NCI-H128 (cell line): ENCODE measurements at regions not wholly inside any gene's neighbourhood (a gene's known extent, or its start where the extent isn't known, plus 50 kb on each side); places are given as distances from the start of the nearest gene placed in this dataset.

Experiments
- DNase-seq: peaks from one replicate; lab custom pipeline; 2025; ENCODE audit not compliant: unreplicated experiment; lab: John Stamatoyannopoulos, UW

DNA sequence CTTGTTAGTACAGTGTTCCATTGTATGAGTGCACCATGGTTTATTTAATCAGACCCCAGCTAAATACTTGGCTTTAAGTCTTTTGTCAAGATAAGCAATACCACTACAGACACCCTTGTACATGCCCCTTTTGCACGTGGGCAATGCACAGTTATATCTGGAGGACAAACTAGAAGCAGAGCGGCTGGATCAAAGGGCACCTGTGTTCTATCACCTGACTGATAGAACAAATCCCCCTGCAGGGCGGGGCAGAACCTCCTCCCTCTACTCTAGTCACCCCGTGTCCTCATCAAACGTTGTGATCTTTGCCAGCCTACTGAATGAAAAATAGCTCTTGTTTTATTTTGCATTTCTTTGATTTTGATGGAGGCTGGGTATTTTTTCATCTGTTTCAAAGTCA, 314.9 kb downstream of the TLE3 start:
- no peak for DNase-seq

DNA sequence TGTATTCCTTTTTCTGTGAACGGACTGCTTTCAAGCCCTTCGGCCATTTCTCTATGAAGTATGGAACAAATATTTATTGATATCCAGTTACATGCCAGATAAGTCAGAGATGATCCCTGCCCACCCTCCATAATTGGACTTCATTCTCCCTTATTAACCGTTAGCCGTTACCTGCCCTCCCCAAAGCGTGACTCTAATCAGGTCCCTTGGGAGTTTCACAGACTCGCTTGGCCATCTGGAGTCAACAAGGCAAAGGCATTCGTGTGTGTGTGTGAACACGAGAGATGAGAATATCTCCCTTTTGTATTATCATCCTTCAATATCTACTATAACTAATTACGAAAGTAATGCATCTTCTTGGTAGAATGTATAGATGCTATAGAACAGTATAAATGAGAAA, 314.5 kb downstream of the TLE3 start:
- DNase-seq = no peak

DNA sequence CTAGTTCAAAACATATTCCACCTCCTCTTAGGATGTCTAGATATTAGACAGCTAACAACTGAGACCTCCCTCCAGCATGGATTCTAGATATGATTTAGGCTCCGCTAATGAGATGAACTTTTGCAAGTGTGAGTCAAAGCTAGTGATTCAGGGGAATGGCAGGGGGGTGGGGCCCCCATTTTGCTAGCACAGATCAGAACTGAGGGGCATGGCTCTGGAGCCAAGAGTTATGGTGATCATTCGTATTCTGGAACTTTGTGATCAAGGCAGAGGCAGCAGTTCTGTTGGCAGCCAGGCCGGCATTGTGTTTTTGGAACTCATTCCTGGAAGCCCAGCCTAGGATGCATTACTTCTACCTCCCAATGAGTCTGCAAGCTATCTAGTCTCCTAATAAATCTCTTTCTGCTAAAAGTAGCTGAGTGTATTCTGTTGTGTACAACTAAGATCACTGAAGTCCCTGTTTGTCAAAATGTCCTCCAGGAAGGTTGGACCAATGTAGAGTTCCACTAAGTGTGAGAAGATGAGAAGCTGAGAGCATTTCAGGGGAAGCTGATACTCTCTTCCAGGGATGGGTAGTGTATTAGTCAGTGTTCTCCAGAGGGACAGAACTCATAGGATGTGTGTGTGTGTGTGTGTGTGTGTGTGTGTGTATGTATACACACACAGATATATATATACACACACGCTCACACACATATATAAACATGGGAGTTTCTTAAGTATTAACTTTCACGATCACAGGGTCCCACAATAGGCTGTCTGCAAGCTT, 312.7 kb downstream of the TLE3 start:
- DNase-seq = no peak

DNA sequence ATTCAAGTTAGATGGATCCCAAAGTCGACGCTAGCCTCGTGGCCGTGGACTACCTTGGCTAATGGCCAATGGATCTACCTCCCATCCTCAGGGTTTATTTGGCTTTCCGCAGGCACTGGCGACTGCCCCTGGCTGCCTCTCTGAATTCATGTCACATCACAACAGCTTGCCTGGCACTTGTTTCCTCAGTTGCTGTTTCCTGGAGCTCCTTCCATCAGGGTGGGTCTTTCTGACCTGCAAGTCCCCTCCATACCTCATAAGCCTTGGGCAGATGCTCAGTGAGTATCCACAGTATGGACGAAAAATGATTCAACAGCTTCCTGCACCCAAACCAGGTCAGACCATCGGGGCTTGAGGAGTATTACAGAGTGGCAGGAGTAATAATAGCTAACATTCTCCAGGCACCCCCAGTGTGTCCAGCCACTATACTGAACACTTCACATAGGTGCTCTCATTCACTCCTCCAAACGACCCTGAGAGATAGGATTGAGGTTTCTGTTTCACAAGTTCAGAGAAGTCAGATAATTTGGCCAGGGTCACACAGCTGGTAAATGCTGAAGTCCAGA, 311.5 kb downstream of the TLE3 start:
- DNase-seq = no peak

DNA sequence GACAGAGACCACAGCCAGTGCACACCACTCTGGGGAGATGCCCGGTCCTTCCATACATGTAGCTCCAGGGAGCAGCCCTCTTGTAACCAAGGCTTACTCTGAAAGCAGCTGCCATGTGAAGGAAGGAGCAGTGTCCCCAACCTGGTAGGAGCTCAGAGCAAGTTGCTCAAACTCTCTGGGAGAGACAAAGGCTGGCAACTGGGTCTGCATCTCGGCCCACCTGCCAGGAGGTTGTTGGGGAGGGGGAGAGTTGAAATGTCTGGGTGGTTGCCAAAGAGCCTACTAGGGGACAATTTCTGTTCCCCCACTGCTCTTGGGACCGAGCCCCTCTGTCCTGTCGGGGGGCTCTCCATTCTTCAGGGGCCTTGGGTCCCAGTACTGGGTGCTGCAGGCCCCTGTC, 309.9 kb downstream of the TLE3 start:
- no peak for DNase-seq

DNA sequence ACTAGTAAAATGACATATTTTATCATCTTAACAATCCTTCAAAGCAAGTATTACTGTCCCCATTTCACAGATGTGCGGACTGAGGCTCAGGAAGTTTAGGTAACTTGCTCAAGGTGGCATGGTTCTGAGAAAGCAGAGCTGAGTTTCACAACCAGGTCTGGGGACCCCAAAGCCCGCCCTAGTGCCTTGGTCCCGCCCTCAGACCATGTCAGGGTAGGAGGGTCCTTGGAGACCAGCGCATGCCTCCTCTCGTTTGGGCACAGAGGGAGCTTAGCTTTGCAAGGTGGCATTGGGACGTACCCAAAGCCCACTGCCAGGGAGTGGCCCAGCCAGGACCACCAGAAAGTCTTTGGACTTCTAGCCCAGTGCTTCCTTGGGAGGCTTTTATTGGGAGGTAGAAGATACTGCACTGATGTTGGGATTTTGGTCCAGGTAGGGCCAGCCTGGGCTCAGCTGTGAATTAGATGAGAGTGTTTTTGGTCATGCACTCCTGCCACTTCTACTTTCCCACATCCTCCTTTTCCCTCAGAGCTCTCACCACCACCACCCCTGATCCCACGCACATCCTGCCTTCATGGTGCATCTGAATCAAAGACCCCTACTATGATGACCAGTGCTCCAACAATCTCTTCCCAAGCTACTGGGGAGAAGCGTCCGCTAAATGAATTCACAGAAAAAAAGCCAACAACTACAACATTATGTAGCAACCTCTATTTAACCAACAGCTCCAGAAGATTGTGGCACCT, 307.9 kb downstream of the TLE3 start:
- no peak for DNase-seq

DNA sequence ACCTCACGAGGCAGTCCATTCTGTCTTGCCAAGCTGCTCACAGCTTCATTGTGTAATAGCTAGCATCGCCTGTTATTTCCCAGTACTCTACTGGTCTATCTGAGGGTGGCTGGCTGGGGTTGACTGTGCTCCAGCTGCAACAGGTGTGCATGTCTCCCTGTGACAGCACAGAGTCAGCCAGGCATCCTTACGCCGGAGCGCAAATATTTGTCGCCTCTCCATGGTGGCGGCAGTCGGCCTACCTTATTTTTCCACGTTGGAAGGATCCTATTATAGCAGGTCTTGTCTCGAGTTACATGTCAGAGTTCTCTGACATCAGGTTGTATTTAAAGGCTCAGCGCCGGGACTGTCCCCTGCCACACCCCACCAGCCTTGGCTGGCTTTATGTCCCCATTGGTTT, 307.1 kb downstream of the TLE3 start:
- DNase-seq = no peak

DNA sequence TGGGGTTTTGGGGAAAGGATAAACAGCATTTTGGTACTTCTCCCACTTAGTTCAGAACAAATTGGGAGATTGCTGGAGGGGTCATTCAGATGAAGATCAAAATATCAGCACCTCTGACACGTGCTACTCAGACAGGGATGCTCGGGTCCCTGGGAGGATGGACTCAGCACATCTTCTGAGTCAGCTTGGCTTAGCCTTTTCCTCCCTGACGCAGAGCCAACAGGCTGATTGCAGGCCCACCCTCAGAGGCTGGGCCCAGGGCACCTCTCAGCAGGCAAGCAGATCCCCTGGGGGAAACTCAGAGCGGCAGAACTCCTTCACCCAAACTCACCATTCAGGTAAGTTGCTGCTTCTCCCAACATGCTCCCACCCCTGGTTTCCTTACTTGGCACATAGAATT, 304.9 kb downstream of the TLE3 start:
- no peak for DNase-seq

DNA sequence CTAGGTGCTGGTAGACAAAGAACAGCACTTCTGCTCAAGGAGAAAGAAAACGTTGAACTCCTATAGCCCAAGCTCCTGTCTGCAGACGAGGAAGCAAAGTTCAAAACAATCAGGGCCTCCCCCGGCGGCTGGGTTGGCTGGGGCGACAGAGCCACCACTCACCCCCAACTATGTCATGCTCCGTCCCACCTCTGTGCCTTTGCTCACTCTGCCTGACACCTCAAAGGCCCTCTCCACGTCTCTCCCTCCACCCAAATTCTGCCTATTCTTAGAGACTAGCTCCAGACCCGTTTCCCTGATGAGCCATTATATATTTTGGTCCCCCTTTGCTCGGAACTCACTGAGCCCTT, 304.3 kb downstream of the TLE3 start:
- DNase-seq = no peak

DNA sequence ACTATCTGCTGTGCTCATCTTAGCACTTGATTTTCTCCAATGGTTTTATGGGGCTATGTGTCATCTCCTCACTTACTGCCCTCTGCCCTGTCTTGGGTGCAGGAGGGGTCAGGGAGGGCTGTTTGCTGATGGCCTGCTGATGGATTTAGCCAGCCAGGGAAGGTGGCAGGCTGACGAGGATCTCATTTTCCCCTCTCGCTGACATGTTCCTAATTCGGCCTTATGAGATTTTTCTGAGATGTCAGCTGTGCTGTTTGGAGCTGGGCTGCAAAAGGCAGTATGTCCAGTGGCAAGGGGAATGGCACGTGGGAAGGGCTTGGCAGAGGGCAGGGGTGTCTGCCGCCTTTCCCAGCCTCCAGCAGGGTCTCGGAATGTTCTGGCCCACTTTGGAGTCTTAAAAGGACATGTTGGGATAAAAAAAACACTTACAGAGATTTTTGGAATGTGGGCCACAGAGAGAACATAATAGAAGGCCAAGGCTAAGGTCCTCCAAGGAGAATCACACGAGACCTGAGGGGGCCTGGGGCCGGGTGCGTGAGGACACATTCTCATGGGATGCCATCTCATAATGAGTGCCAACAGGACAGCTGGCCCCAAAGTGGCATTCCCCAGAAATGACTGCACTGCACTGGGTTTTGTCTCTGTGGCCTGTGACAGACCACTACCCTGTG, 303.8 kb downstream of the TLE3 start:
- DNase-seq = no peak

DNA sequence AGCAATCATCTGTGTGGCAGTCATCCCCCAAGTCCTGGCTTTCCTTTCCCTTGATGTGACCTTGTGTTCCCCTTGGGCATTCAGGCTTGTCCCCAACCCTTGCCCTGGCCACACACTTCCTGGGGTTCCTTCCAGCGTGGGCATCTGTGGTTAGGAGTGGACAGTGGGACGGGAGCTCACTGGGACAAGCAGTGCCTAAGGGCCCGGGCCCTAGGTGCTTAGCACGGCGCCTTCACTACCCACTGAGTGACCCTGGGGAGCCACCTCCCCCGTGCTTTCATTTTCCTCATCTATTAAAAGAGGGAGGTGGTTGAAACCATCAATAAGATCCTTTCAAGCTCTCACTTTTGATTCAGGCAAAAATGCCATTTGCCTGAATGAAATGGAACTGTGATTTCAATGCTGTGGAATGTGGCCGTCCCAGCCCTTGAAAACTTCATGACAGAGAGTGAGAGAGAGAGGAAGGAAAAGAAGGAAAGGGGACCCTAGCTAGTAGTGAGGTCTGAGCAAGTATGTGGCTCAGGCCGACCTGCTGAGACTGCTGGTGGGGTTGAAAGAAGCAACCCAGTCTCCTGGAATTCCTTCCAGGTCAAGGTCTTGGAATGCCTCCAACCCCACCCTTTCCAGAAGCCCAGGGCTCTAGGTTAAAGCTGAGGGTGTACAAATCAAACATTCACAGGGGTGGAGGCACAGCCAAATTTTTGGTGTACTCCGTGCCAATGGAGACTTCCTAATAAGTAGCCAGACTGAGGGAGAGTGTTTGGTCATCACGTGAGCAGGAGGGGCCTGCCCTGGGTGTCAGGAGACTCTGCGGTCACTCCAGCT, 302.9 kb downstream of the TLE3 start:
- DNase-seq = no peak

DNA sequence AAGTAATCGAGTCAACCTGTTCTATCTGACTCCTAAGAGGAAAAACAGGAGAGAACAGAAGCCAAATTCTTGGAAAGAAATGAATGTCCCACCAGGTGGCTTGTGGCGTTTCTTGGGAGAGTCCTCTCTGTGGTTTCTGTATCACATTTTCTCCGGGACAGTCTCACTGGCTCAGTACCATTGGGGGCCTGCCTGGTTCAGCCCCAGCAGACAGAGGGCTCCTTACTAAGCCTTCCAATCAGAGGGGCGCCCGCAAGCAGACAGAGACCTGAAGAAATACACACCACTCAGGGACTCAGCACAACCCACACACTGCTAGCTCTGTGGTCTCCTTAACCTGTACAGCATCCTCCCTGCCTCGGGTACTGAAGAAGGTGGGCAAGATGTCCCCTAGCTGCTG, 302.1 kb downstream of the TLE3 start:
- DNase-seq = no peak

DNA sequence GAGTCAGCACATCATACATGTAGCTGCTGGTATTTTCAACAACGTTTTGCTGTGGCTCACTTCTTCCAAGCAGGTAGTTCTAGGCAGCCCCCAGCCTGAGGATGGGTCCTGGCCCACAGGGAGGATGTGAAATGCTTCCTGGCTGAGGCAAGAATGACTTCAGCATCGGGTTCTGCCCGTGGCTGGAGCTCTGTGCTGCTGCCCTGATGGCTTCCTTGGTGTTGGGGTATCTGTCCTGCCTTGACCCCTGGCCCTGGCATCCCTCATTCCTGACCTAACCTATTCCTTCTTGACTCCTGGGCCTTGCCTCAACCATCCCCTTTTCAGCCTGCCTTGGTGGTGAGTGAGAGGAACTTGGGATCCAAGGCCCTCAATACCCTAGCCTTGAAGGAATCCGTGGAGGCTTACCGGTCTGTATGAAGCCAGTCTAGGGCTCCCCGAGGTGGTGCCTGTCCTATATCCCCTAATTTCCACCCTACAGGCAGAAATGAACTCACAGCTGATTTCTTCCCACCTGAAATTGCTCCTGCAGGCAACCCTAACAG, 300.6 kb downstream of the TLE3 start:
- DNase-seq = no peak

DNA sequence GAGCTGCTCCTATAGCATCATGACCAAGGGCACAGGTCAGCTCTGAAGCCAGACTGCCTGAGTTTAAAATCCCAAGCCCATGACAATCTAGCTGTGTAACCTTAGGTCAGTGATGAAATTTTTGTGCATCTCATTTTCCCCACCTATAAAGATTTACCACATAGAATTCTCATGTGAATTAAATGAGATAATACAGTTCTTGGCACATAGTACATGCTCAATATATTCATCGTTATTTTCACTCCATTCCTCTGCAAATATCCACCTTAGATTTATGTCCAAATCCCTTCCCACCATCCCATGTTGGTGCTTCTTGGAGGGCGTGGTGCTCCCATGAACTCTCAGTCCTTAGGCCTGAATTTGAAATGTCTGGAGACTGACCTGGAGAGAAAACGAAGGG, 300.1 kb downstream of the TLE3 start:
- DNase-seq = no peak

DNA sequence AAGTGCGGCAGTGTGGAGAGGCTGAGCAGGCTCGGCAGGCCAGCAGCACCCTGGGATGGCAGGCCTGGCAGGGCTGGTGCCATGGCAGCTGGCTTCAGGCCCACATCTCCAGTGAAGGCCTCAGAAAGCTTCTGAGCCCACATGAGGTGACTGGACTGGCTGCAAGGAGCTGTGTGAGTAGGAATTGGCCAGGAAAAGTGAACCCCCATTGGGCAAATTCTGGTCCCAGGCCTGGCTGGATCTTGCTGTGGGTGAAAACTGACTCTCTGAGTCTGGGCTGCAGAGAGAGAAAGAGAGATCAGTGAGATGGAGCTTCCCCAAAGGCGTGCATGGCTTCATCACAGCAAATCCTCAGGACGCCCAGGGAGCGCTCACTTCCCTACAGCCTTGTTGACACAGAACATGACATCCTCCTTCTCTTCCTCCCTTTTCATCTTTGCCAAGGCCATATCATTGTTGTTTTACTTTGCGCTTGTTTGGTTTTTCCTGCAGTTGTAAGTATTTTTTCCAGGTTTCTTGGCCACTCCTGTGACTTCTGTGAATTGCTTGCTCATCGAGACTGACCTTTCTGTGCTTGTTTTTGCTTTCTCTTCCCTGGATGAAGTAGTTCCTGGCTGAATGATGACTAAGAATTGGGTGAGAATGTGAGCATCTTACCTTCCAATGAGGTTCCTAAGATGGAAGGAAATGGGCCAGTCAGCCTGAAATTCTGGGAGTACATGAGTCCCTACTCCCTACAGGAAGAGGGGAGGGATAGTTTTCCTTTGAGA, 299.1 kb downstream of the TLE3 start:
- no peak for DNase-seq

DNA sequence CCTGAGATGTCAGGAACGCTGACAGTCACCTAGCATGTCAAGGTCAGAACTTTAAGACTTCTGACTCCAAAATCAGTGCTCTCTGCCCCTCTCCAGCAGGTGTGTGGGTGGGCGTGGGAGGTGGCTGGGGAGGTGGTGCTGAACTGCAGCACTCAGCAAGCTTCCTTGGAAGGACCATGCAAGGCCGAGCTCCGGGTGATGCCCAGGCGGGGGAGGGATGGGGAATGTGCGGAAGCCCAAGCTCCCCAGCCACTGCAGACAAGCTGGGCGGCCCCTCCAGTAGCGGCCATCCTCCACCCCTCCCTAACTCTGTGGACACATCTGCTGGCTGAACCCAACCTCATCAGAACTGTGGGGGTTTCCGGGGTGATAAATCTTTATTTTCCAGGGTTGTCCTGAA, 296.6 kb downstream of the TLE3 start:
- DNase-seq = no peak

DNA sequence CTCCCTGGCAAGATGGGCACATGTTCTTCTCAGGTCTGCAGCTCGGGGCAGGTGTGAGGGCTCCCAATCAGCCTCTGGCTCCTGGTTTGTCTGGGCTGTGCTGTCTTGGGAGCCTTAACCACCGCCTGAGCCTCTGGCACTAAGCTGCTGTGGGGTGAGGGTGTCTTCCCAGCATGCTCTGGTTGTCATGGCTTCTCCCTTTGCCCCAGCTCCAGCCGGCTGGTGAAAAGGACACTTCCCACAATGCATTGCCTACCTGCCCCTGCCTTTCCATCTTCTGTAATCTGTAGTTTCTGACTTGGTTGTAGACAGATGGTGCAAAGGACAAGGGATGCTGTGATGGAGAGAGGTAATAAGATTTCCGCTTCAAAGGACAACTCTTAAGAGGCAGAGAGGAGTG, 295.3 kb downstream of the TLE3 start:
- DNase-seq = no peak

DNA sequence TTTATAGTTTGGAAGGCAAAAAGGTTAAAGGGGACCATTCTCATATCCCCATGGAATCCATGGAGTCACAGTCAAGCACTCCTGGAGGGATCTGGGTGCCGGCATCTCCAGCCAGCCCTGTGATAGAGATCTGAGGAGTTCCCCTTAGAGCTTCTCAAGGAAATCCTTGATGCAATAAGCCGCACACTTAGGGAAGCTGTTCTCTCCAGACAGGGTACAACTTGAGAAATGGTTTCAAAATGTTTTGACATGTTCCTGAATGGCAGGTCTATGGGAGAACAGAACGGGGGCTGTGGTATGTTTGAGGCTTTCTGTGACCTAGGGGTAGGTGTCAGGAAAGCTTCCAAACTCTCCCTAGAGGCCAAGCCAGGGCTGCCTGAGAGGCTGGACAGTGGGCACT, 292.9 kb downstream of the TLE3 start:
- no peak for DNase-seq

DNA sequence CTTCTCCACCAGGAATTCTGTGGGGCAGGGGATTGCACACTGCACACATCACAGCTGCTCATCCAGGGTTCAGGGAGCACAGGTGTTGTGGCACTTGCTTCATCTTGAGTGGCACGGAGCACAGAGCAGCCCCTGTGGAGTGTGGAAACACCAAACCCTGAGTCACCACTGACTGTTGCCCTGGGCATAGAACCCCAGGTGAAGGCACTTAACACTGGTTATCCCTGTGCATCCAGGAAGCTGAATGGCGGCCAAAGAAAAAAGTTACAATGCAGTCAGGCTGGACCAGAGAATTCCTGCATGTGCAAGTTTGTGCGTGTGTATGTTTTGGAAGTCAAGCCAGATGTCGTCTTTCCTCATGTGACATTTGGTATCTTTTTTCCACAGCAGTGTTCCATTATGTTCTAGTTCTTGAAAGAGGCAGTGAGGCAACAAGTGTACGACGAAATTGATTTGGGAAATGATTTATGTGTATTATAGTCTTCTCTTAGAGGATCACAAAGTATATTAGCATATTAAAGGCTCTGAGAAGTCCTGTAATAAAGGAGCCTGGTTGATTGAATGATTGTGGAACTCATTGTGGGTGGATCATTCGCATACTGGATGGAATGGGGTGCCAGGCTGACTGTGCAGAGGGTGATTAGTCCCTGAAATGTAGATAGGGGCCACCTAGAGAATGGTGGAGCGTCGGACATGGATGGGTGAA, 292.3 kb downstream of the TLE3 start:
- DNase-seq = no peak
